ENCODE measurements at regions not wholly inside any gene's neighbourhood (a gene's known extent, or its start where the extent isn't known, plus 50 kb on each side); places are given as distances from the start of the nearest gene placed in this dataset.

- no peak overlapping the region for H3K4me3 ChIP-seq (ENCODE audit: control insufficient read depth, low read depth, low read length)
- no peak for DNase-seq (ENCODE audit: low read depth)
- no peak for TF ChIP-seq CTCF (conservative IDR thresholded peaks at IDR 0.05; ENCODE audit: control insufficient read depth, insufficient read depth, low read depth, low read length)
Observed at GRCh38 chr3:117761703-117762620, 1052.4 kb downstream of the TUSC7 start.

GRCh38 chr3:117762621-117763037, 1053.0 kb downstream of the TUSC7 start:
- H3K4me3 ChIP-seq (ENCODE audit: control insufficient read depth, low read depth, low read length), result no peak overlapping the region
- TF ChIP-seq CTCF (conservative IDR thresholded peaks at IDR 0.05; ENCODE audit: control insufficient read depth, insufficient read depth, low read depth, low read length), result no peak
- DNase-seq (ENCODE audit: low read depth), result no peak

- no peak overlapping the region for H3K4me3 ChIP-seq (ENCODE audit: control insufficient read depth, low read depth, low read length)
- no peak for DNase-seq (ENCODE audit: low read depth)
- no peak for TF ChIP-seq CTCF (conservative IDR thresholded peaks at IDR 0.05; ENCODE audit: control insufficient read depth, insufficient read depth, low read depth, low read length)
Observed at GRCh38 chr3:117763561-117763960, 1054.0 kb downstream of the TUSC7 start.

GRCh38 chr3:117768581-117768980, 1059.0 kb downstream of the TUSC7 start:
- no peak for TF ChIP-seq CTCF (conservative IDR thresholded peaks at IDR 0.05; ENCODE audit: control insufficient read depth, insufficient read depth, low read depth, low read length)
- H3K4me3 ChIP-seq (ENCODE audit: control insufficient read depth, low read depth, low read length), result no peak overlapping the region
- no peak for DNase-seq (ENCODE audit: low read depth)

- H3K4me3 ChIP-seq (ENCODE audit: control insufficient read depth, low read depth, low read length), result no peak overlapping the region
- DNase-seq (ENCODE audit: low read depth), result no peak
- TF ChIP-seq CTCF (conservative IDR thresholded peaks at IDR 0.05; ENCODE audit: control insufficient read depth, insufficient read depth, low read depth, low read length), result no peak
Observed at GRCh38 chr3:117774130-117774529, 1064.6 kb downstream of the TUSC7 start.

GRCh38 chr3:117786349-117786748, 1076.8 kb downstream of the TUSC7 start:
- TF ChIP-seq CTCF (conservative IDR thresholded peaks at IDR 0.05; ENCODE audit: control insufficient read depth, insufficient read depth, low read depth, low read length), result no peak
- no peak overlapping the region for H3K4me3 ChIP-seq (ENCODE audit: control insufficient read depth, low read depth, low read length)
- no peak for DNase-seq (ENCODE audit: low read depth)

Data from fibroblast of mammary gland (primary cell).